ENCODE measurements at regions not wholly inside any gene's neighbourhood (a gene's known extent, or its start where the extent isn't known, plus 50 kb on each side); places are given as distances from the start of the nearest gene placed in this dataset.

DNA sequence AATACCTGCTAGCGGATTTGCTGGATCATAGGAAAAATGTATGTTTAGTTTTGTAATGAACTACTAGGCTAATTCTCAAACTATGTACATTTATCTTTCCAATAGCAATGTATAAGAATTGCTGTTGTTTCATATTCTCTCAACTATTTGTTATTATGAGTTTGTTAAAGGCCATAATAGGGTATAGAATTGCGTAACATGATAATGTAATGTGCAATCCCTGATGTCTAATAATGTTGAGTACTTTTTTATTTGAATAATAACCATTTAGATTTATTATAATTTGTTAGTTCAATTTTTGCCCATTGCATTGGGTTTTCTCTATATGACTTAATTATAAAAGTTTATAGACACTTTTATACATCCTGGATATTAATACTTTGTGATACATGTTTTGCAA lies 801.6 kb downstream of the LUZP2 start:
- no peak for ATAC-seq

GRCh38 chr11:25309818-25310217 lies 813.0 kb downstream of the LUZP2 start:
- 54% methylated on average over 4 of the region's 4 CpGs for WGBS (ENCODE audit: insufficient coverage, low coverage, low lambda C conversion rate, missing lambda C conversion rate)
- Histone ChIP-seq H3K9me3 (no peaks in the 10 kb centered on the region), H3K27ac (no peak overlapping the region), H3K4me1 (no peaks in the 10 kb centered on the region), H3K4me3 (no peak overlapping the region), H3K27me3 (no peaks in the 10 kb centered on the region), H3K36me3 (no peaks in the 10 kb centered on the region)
- intact Hi-C loops (cut with DNase I) = no loop called here
- TF ChIP-seq CTCF (IDR thresholded peaks at IDR 0.05) (no peak), POLR2A (IDR thresholded peaks at IDR 0.05) (no peak)
- ATAC-seq (no peak), DNase-seq (no peak)

More for the DNA sequence above, 801.6 kb downstream of the LUZP2 start:
- H3K9me3 ChIP-seq = no peaks in the 10 kb centered on the region
- H3K36me3 ChIP-seq = no peaks in the 10 kb centered on the region
- H3K27ac ChIP-seq = no peak overlapping the region
- no peak overlapping the region for H3K4me3 ChIP-seq
- 62% methylated on average over 2 of the region's 2 CpGs for WGBS (ENCODE audit: insufficient coverage, low coverage, low lambda C conversion rate, missing lambda C conversion rate)
- no peak for TF ChIP-seq CTCF (IDR thresholded peaks at IDR 0.05)
- TF ChIP-seq POLR2A (IDR thresholded peaks at IDR 0.05) = no peak
- intact Hi-C loops (cut with DNase I) = no loop called here
- H3K4me1 ChIP-seq = no peaks in the 10 kb centered on the region
- H3K27me3 ChIP-seq = no peaks in the 10 kb centered on the region
- DNase-seq = no peak

DNA sequence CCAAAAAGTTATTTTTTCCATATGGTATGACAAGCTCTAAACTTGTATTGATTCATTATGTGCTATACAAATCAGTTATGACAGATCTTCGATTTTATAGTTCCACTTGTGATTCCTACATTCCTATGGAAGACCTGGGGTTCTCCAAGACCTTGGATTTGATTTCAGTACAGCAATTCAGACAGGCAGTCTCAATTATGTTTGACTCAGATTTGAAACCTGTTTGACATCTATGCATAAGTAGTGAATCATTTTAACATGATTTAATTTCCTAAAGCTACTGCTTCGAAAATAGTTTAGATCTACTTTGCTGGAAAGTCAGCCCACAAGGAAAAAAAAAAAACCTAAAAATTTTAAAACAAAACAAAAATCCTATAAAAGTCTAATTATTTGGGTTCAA lies 820.4 kb downstream of the LUZP2 start:
- 43% methylated on average over 2 of the region's 2 CpGs for WGBS (ENCODE audit: insufficient coverage, low coverage, low lambda C conversion rate, missing lambda C conversion rate)
- ATAC-seq = no peak
- TF ChIP-seq CTCF (IDR thresholded peaks at IDR 0.05) = no peak
- Histone ChIP-seq H3K27me3 (no peaks in the 10 kb centered on the region), H3K36me3 (no peaks in the 10 kb centered on the region), H3K27ac (no peak overlapping the region), H3K9me3 (no peaks in the 10 kb centered on the region), H3K4me1 (no peaks in the 10 kb centered on the region), H3K4me3 (no peak overlapping the region)
- no peak for DNase-seq
- intact Hi-C loops (cut with DNase I) = no loop called here

- TF ChIP-seq CTCF (IDR thresholded peaks at IDR 0.05) (no peak), POLR2A (IDR thresholded peaks at IDR 0.05) (no peak)
- WGBS (ENCODE audit: insufficient coverage, low coverage, low lambda C conversion rate, missing lambda C conversion rate) = 75% methylated on average over 2 of the region's 2 CpGs
- H3K27ac ChIP-seq = no peak overlapping the region
- no peaks in the 10 kb centered on the region for H3K27me3 ChIP-seq
- no peaks in the 10 kb centered on the region for H3K9me3 ChIP-seq
- DNase-seq (no peak), ATAC-seq (no peak)
- no peaks in the 10 kb centered on the region for H3K36me3 ChIP-seq
- no peak overlapping the region for H3K4me3 ChIP-seq
- no peaks in the 10 kb centered on the region for H3K4me1 ChIP-seq
- intact Hi-C loops (cut with DNase I) = no loop called here
These were observed 822.3 kb downstream of the LUZP2 start for GRCh38 chr11:25319127-25319526.

- intact Hi-C loops (cut with DNase I) = no loop called here
- 54% methylated on average over 4 of the region's 4 CpGs for WGBS (ENCODE audit: insufficient coverage, low coverage, low lambda C conversion rate, missing lambda C conversion rate)
These were observed 830.8 kb downstream of the LUZP2 start for GRCh38 chr11:25327656-25328055.

More at GRCh38 chr11:25327656-25328055, 830.8 kb downstream of the LUZP2 start:
- ATAC-seq (no peak), DNase-seq (no peak)
- TF ChIP-seq CTCF (IDR thresholded peaks at IDR 0.05) (no peak), POLR2A (IDR thresholded peaks at IDR 0.05) (no peak)
- Histone ChIP-seq H3K27me3 (no peaks in the 10 kb centered on the region), H3K36me3 (no peaks in the 10 kb centered on the region), H3K4me3 (no peak overlapping the region), H3K27ac (no peak overlapping the region), H3K9me3 (no peaks in the 10 kb centered on the region), H3K4me1 (no peaks in the 10 kb centered on the region)
